Muscle layer of duodenum (tissue), 2 donors: ENCODE measurements at regions not wholly inside any gene's neighbourhood (a gene's known extent, or its start where the extent isn't known, plus 50 kb on each side); places are given as distances from the start of the nearest gene placed in this dataset.

Experiments used
- H3K27ac ChIP-seq: one replicate; pipeline ENCODE4 v1.7.0; 2013; ENCODE audit warnings: mild to moderate bottlenecking, low read length
- H3K27me3 ChIP-seq: one replicate; pipeline ENCODE4 v1.7.0; 2013; ENCODE audit warnings: low read depth, mild to moderate bottlenecking, control low read depth, low read length
- H3K36me3 ChIP-seq, 2 donors: one replicate each; pipeline ENCODE4 v1.7.0; 2013; ENCODE audit warnings: low read length in 2 of 2, control low read depth in 1 of 2, mild to moderate bottlenecking in 1 of 2; ENCODE audit not compliant: insufficient read depth in 2 of 2, control insufficient read depth in 1 of 2
- H3K4me1 ChIP-seq, 2 donors: one replicate each; pipeline ENCODE4 v1.7.0; 2013; ENCODE audit warnings: low read length in 2 of 2, mild to moderate bottlenecking in 2 of 2, control low read depth in 1 of 2, moderate library complexity in 1 of 2; ENCODE audit not compliant: insufficient read depth in 2 of 2, control insufficient read depth in 1 of 2
- H3K4me3 ChIP-seq, 2 donors: one replicate each; pipeline ENCODE4 v1.7.0; 2013; ENCODE audit warnings: low read length in 2 of 2, low read depth in 1 of 2, mild to moderate bottlenecking in 1 of 2
- H3K9me3 ChIP-seq, 2 donors: one replicate each; pipeline ENCODE4 v1.7.0; 2013; ENCODE audit warnings: low read length in 2 of 2, control low read depth in 1 of 2, mild to moderate bottlenecking in 1 of 2; ENCODE audit not compliant: control insufficient read depth in 1 of 2
- donor health status: healthy.

GRCh38 chr15:36053746-36054145, 507.8 kb upstream of the DPH6 start:
- no peaks in the 10 kb centered on the region for H3K27me3 ChIP-seq
- no peaks in the 10 kb centered on the region for H3K4me1 ChIP-seq
- no peaks in the 10 kb centered on the region for H3K9me3 ChIP-seq
- no peaks in the 10 kb centered on the region for H3K36me3 ChIP-seq
- H3K27ac ChIP-seq, result no peak overlapping the region
- no peak overlapping the region for H3K4me3 ChIP-seq

GRCh38 chr15:36059596-36059995, 513.6 kb upstream of the DPH6 start:
- H3K4me1 ChIP-seq, result no peaks in the 10 kb centered on the region
- no peaks in the 10 kb centered on the region for H3K27me3 ChIP-seq
- no peaks in the 10 kb centered on the region for H3K9me3 ChIP-seq
- no peak overlapping the region for H3K4me3 ChIP-seq
- H3K36me3 ChIP-seq, result no peaks in the 10 kb centered on the region
- H3K27ac ChIP-seq, result no peak overlapping the region

GRCh38 chr15:36062357-36062756, 516.4 kb upstream of the DPH6 start:
- Histone ChIP-seq H3K4me1 (no peaks in the 10 kb centered on the region), H3K27me3 (no peaks in the 10 kb centered on the region), H3K4me3 (no peak overlapping the region), H3K27ac (no peak overlapping the region), H3K36me3 (no peaks in the 10 kb centered on the region), H3K9me3 (no peaks in the 10 kb centered on the region)

GRCh38 chr15:36066757-36067156, 512.7 kb upstream of the CDIN1 start:
- Histone ChIP-seq H3K36me3 (no peaks in the 10 kb centered on the region), H3K4me1 (no peaks in the 10 kb centered on the region), H3K4me3 (no peak overlapping the region), H3K27me3 (no peaks in the 10 kb centered on the region), H3K27ac (no peak overlapping the region), H3K9me3 (no peaks in the 10 kb centered on the region)

- Histone ChIP-seq H3K36me3 (no peaks in the 10 kb centered on the region), H3K4me1 (no peaks in the 10 kb centered on the region), H3K27ac (no peak overlapping the region), H3K9me3 (no peaks in the 10 kb centered on the region), H3K27me3 (no peaks in the 10 kb centered on the region), H3K4me3 (no peak overlapping the region)
These were observed 511.7 kb upstream of the CDIN1 start for GRCh38 chr15:36067483-36068274.

- Histone ChIP-seq H3K36me3 (no peaks in the 10 kb centered on the region), H3K9me3 (no peaks in the 10 kb centered on the region), H3K4me1 (no peaks in the 10 kb centered on the region), H3K27ac (no peak overlapping the region), H3K4me3 (no peak overlapping the region), H3K27me3 (no peaks in the 10 kb centered on the region)
These were observed 504.1 kb upstream of the CDIN1 start for GRCh38 chr15:36075333-36075732.

- Histone ChIP-seq H3K27ac (no peak overlapping the region), H3K4me3 (no peak overlapping the region), H3K4me1 (no peaks in the 10 kb centered on the region), H3K27me3 (no peaks in the 10 kb centered on the region), H3K36me3 (no peaks in the 10 kb centered on the region), H3K9me3 (peaks cover 15 to 22% of the 10 kb centered on the region in 2 donors)
These were observed 500.4 kb upstream of the CDIN1 start for GRCh38 chr15:36079021-36079420.

- H3K4me1 ChIP-seq, result no peaks in the 10 kb centered on the region
- peaks cover 15 to 22% of the 10 kb centered on the region in 2 donors for H3K9me3 ChIP-seq
- H3K27me3 ChIP-seq, result no peaks in the 10 kb centered on the region
- no peaks in the 10 kb centered on the region for H3K36me3 ChIP-seq
- no peak overlapping the region for H3K27ac ChIP-seq
- peak overlapping the region in 1 of 2 donors; percentile 16 for H3K4me3 ChIP-seq
These were observed 498.7 kb upstream of the CDIN1 start for GRCh38 chr15:36080759-36081158.

GRCh38 chr15:36090286-36090946, 489.0 kb upstream of the CDIN1 start:
- no peak overlapping the region for H3K4me3 ChIP-seq
- no peaks in the 10 kb centered on the region for H3K27me3 ChIP-seq
- no peak overlapping the region for H3K27ac ChIP-seq
- H3K9me3 ChIP-seq, result peaks cover 0 to 7% of the 10 kb centered on the region in 2 donors
- H3K36me3 ChIP-seq, result no peaks in the 10 kb centered on the region
- H3K4me1 ChIP-seq, result no peaks in the 10 kb centered on the region

- no peaks in the 10 kb centered on the region for H3K9me3 ChIP-seq
- peak overlapping the region; percentile 20 for H3K27ac ChIP-seq
- no peaks in the 10 kb centered on the region for H3K27me3 ChIP-seq
- no peak overlapping the region for H3K4me3 ChIP-seq
- no peaks in the 10 kb centered on the region for H3K36me3 ChIP-seq
- peaks cover 0 to 7% of the 10 kb centered on the region in 2 donors for H3K4me1 ChIP-seq
These were observed 472.6 kb upstream of the CDIN1 start for GRCh38 chr15:36106640-36107335.

- no peaks in the 10 kb centered on the region for H3K27me3 ChIP-seq
- H3K4me3 ChIP-seq, result no peak overlapping the region
- peaks cover 0 to 7% of the 10 kb centered on the region in 2 donors for H3K4me1 ChIP-seq
- H3K27ac ChIP-seq, result no peak overlapping the region
- H3K36me3 ChIP-seq, result no peaks in the 10 kb centered on the region
- H3K9me3 ChIP-seq, result no peaks in the 10 kb centered on the region
These were observed 470.9 kb upstream of the CDIN1 start for GRCh38 chr15:36108541-36108940.
